ENCODE measurements at regions not wholly inside any gene's neighbourhood (a gene's known extent, or its start where the extent isn't known, plus 50 kb on each side); places are given as distances from the start of the nearest gene placed in this dataset.
"Not testable (repeated sequence)": the region's sequence is repeated elsewhere in the genome, so short reads cannot be mapped to it uniquely, and the experiment has no call there.

GRCh38 chr1:199809311-199809710 is 218.2 kb upstream of the NR5A2 start:
- no peak for DNase-seq

GRCh38 chr1:199811163-199811562 is 216.3 kb upstream of the NR5A2 start:
- no peak for DNase-seq

GRCh38 chr1:199813198-199813597 is 214.3 kb upstream of the NR5A2 start:
- DNase-seq = no peak

GRCh38 chr1:199815947-199816346 is 211.6 kb upstream of the NR5A2 start:
- no peak for DNase-seq

- no peak for DNase-seq
These were observed 210.2 kb upstream of the NR5A2 start for GRCh38 chr1:199817266-199817665.

- DNase-seq = no peak
These were observed 206.3 kb upstream of the NR5A2 start for GRCh38 chr1:199821029-199821779.

GRCh38 chr1:199832451-199832850 is 195.1 kb upstream of the NR5A2 start:
- no peak for DNase-seq

GRCh38 chr1:199834711-199835110 is 192.8 kb upstream of the NR5A2 start:
- DNase-seq = no peak

GRCh38 chr1:199836430-199836829 is 191.1 kb upstream of the NR5A2 start:
- DNase-seq = no peak

GRCh38 chr1:199837321-199837720 is 190.2 kb upstream of the NR5A2 start:
- no peak for DNase-seq

- not testable (repeated sequence) for DNase-seq
These were observed 187.9 kb upstream of the NR5A2 start for GRCh38 chr1:199839608-199840007.

GRCh38 chr1:199843096-199843495 is 184.4 kb upstream of the NR5A2 start:
- DNase-seq = not testable (repeated sequence)

GRCh38 chr1:199843861-199844260 is 183.6 kb upstream of the NR5A2 start:
- DNase-seq = no peak

- DNase-seq = no peak
These were observed 180.5 kb upstream of the NR5A2 start for GRCh38 chr1:199847021-199847420.

GRCh38 chr1:199851439-199852140 is 175.9 kb upstream of the NR5A2 start:
- DNase-seq = no peak

GRCh38 chr1:199854686-199855321 is 172.7 kb upstream of the NR5A2 start:
- no peak for DNase-seq

GRCh38 chr1:199855580-199855979 is 171.9 kb upstream of the NR5A2 start:
- no peak for DNase-seq

GRCh38 chr1:199856216-199856780 is 171.2 kb upstream of the NR5A2 start:
- DNase-seq = no peak

GRCh38 chr1:199857108-199857507 is 170.4 kb upstream of the NR5A2 start:
- no peak for DNase-seq

GRCh38 chr1:199857516-199857915 is 170.0 kb upstream of the NR5A2 start:
- DNase-seq = no peak

GRCh38 chr1:199858171-199858570 is 169.3 kb upstream of the NR5A2 start:
- no peak for DNase-seq

GRCh38 chr1:199858856-199859255 is 168.7 kb upstream of the NR5A2 start:
- DNase-seq = no peak

GRCh38 chr1:199859491-199859933 is 168.0 kb upstream of the NR5A2 start:
- no peak for DNase-seq
